DND-41 (cell line): ENCODE measurements at regions not wholly inside any gene's neighbourhood (a gene's known extent, or its start where the extent isn't known, plus 50 kb on each side); places are given as distances from the start of the nearest gene placed in this dataset.

ENCODE experiments used
- CTCF ChIP-seq: IDR thresholded peaks from 2 replicates; pipeline ENCODE4 v1.5.1; 2012; ENCODE audit warnings: borderline replicate concordance, low read length, moderate library complexity, mild to moderate bottlenecking; ENCODE audit not compliant: poor library complexity, severe bottlenecking; ENCODE audit errors: extremely low read depth
- EZH2 ChIP-seq: IDR thresholded peaks from 3 replicates; pipeline ENCODE4 v1.6.1; 2012; ENCODE audit warnings: borderline replicate concordance, low read depth, mild to moderate bottlenecking, moderate library complexity, low read length, inconsistent platforms; ENCODE audit not compliant: severe bottlenecking

- TF ChIP-seq CTCF (no peak), EZH2 (no peak)
These were observed 127.2 kb upstream of the NFIB start for GRCh38 chr9:14441115-14441514.
